ENCODE measurements at regions not wholly inside any gene's neighbourhood (a gene's known extent, or its start where the extent isn't known, plus 50 kb on each side); places are given as distances from the start of the nearest gene placed in this dataset.
A peak's percentile ranks its signal among the peaks of the same experiment; 100 is the strongest.
"Not testable (repeated sequence)": the region's sequence is repeated elsewhere in the genome, so short reads cannot be mapped to it uniquely, and the experiment has no call there.

DNA sequence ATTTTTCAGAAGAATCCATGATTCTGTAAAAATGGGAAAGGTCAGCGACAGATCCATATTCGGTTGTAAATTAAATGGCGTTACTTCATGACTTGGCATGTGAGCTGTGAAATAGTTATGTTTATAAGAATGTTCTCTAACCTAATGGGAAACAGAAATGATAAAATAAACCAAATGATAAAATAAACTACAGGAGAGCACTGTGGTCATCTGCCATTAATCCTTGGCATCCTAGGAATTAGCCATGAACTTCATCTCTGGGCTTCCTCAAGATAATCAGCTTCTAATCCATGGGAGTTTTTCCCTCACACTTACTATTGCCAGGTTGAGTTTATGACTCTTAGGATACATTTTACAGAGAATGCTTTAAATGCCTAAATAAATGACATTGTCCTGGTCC, 94.6 kb upstream of the SLC30A5 start:
- DNase-seq (ENCODE audit: low read depth in 4 of 4, low spot score in 2 of 4): no peak

DNA sequence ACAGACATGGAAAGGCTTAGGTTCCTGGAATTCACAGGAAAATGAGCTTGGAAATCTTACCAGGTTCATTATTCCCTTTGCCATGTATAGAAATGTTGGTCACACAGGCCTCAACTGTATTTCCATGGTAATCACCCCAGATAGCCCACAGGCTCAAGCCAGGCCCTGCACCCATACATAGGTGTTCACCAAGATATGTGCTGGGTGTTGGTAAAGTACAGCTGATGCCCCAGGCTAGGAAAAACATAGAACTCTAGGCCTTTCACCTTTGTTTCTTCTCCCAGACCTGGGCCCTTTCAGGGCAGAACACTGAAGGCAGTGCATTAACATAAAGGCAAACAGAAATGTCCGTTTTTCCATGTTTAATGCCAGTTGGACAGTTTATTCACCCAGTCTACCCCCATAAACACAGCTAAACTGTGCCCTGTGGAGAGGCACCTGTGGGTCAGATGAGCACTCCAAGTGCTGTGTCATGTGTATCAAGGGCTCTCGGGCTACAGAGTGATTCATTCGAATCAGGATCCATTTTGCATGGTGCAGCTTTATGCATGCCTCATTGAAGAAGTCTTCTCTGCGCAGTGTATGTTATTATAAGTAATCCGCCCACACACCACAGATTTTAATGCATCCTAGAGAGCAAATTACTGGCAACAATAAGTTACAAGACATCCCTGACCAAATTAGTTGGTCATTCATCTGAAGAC, 93.4 kb upstream of the SLC30A5 start:
- DNase-seq (ENCODE audit: low read depth in 4 of 4, low spot score in 2 of 4): no peak

DNA sequence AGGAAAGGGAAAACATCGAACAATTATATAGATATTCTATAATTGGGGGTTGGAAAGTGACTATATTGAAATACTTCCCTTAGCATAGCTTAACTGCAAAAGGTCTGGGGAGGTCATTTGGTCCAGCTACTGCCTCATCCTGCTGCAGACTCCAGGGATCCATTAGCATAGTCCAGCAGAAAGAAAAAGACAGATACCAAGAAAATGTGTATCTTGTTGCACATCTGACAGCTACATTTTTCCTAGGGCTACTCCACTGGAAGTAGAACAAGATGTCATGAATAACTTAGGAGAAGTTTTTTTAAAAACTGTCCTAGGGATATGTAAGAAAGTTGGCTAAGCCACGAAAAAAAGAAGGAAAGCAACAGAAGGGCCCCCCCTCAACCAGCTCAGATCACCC, 92.9 kb upstream of the SLC30A5 start:
- no peak for DNase-seq (ENCODE audit: low read depth in 4 of 4, low spot score in 2 of 4)

DNA sequence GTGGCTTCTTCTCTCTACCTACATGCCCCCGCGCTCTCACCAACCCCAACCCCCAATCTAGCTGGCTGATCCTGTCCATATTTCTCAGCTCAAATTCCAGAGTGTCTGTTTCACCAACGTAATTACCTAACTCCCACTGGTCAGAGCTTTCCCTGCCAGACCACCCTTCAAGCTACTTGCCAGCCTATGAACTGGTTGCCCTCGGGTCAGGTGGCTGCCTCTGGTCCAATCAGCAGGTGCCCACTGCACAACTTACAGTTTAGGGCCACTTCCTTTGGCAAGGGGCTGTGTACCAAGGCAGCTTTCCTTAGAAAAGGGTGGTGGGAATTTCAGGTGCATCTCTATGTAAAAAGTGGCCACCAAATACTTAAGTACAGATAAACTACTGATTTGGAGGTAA, 92.2 kb upstream of the SLC30A5 start:
- DNase-seq (ENCODE audit: low read depth in 4 of 4, low spot score in 2 of 4): no peak

DNA sequence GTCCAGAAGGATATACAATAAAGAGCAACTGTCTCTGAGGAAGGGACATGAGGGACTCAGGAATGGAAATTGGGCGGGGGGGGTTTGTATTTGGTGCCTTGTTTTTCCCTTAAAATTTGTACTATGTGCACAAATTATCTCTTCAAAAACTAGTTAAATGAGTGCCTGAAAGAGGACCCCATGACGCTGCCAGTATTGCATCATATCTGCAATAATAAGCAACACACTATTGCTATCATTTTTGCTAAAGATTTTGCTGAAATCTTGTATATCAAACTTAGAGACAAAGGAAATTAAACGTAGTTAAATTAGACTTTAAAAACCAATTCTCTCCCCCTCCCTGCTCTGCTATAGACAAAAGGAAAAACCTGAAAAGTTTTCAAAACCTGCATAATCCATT, 89.7 kb upstream of the SLC30A5 start:
- DNase-seq (ENCODE audit: low read depth in 4 of 4, low spot score in 2 of 4): no peak

DNA sequence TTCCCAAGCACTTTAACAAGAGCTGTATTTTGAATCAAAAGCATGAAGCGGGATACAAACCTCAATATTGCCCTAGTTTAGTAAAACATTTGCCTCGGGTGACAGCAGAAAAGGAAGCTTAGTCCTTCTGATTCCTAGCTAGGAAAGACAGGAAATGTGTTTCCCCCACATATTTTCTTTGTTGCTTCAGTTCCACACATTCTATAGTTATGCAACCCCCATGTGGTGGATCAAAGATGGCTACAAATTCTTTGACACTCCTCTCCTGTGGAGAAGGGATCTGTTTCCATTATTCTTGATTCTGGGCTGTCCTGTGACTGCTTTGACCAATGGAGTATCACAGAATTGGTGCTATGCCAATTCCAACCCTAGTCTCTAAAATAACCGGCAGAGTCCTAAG, 89.1 kb upstream of the SLC30A5 start:
- DNase-seq (ENCODE audit: low read depth in 4 of 4, low spot score in 2 of 4): no peak

DNA sequence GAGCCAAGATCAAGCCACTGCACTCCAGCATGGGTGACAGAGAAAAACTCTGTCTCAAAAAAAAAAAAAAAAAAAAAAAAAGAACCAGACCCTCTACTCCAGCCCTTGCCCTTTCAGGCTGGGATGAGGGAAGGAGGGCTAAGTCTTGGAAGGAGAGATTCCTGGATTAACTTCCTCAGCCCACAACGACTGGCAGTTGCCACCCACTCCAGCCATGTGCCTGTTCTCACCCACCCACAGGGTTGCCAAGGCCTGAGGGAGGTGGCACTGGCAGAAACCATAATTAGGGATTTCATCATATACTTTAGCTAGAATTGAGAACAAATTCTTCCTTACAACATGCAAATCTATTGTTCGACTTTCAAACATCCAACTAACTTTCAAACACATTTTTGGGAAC, 87.8 kb upstream of the SLC30A5 start:
- no peak for DNase-seq (ENCODE audit: low read depth in 4 of 4, low spot score in 2 of 4)

DNA sequence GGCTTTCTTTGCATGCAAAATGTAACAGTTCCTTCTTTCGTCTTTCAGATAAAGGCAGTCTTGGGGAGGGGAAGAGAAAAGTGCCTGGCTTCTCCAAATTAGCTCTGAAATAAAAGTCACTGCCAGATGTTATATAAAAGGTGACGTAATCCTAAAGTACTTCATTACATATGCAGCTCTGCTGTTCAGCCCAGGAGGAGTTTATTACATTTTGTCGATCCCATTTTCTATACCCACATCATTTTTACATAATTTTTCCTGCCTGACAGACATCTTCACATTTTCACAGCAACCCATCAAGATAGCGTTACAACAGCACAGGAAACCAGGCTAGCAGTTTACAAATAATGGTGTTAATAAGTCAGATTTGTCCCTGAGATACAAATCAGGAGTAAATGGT, 86.7 kb upstream of the SLC30A5 start:
- DNase-seq (ENCODE audit: low read depth in 4 of 4, low spot score in 2 of 4): no peak

DNA sequence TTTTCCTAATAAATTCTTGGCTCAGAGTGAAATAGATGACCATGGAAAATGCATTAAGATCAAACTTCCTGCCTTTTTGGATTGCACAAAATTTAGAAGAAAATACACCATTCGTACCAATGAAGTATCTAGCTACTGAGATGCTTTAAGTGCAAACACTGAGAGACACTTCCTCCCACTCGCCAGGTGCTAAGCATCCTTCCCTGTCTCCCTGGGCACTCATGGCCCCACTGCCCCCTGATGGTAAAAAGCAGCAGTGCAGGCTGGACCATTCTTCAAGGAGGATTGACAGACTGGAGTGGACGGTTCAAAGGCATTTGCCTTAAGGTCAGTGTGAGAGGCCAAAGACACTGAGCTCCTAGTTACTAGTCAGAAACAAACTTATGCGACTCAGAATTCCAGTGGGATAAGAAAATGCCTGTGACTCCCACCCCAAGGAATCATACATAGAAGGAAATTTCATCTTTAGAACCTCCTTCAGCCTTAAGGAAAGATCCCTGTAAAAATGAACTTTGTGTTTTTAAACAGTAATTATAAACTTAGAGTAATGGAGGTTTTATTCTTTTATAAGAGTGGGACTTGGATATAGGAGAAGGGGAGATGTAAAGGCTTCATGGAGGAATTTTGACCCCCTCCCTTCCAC, 86.0 kb upstream of the SLC30A5 start:
- DNase-seq (ENCODE audit: low read depth in 4 of 4, low spot score in 2 of 4): peak; percentile 21 to 59 (median 32)

DNA sequence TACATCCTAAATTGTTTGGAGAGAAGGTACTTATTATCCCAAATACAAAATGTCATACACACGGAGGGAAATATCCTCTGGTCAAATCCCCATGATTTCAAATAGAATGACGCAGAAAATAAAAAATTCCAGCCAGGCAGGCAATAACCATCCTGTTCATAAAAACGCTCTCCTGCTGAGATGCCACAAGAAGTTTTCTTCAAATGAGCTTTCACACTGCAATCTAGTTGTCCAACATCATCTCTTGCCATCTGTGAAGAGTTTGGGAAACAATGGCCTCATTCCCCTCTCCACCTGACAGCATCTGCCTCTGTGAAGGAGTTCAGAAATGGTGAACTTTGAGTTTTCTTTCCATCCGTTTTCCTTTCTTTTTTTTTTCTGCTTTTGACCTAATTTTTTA, 83.3 kb upstream of the SLC30A5 start:
- DNase-seq (ENCODE audit: low read depth in 4 of 4, low spot score in 2 of 4): no peak

DNA sequence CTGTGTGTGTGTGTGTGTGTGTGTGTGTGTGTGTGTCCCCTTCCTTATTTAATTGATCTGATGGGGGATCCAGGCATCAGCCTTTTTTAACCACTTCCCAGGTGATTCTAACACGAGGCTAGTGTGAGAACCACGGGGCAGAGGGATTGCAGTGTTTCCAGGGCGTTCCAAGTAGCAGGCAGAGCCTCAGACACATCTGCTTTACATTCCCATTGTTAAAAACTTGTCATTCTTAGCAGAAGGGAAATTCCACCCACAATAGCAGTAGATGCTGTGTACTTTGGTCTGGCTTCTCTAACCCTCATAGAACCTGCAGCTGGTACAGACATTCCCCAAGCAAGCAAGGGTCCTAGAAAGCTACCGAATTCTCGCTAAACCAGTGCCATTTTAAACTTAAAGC, 81.9 kb upstream of the SLC30A5 start:
- no peak for DNase-seq (ENCODE audit: low read depth in 4 of 4, low spot score in 2 of 4)

DNA sequence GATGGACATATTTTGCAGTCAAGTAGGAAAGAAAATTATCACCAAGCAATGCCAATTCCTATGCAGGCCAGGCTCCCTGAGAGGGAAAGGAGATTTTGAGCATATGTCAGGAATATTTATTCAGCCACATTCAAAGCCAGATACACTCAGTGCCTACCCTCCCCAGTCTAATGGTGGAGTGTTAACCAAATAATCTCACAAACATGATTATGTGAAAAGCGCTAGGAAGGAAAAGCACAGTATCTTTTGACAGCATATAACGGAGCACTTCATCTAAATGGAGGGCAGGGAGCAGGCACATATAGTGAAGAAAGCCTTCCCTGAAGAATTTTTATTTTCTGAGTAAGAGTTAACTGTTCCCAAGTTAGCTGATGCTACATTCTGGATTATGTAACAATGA, 80.3 kb upstream of the SLC30A5 start:
- no peak for DNase-seq (ENCODE audit: low read depth in 4 of 4, low spot score in 2 of 4)

DNA sequence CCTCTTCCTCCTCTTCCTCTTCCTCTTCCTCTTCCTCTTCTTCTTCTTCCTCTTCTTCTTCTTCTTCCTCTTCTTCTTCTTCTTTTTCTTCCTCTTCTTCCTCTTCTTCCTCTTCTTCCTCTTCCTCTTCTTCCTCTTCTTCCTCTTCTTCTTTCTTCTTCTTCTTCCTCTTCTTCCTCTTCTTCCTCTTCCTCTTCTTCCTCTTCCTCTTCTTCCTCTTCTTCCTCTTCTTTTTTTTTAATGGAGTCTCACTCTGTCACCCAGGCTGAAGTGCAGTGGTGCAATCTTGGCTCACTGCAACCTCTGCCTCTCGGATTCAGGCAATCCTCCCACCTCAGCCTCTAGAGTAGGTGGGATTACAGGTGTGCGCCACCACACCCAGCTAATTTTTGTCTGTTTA, 79.8 kb upstream of the SLC30A5 start:
- not testable (repeated sequence) for DNase-seq (ENCODE audit: low read depth in 4 of 4, low spot score in 2 of 4)

DNA sequence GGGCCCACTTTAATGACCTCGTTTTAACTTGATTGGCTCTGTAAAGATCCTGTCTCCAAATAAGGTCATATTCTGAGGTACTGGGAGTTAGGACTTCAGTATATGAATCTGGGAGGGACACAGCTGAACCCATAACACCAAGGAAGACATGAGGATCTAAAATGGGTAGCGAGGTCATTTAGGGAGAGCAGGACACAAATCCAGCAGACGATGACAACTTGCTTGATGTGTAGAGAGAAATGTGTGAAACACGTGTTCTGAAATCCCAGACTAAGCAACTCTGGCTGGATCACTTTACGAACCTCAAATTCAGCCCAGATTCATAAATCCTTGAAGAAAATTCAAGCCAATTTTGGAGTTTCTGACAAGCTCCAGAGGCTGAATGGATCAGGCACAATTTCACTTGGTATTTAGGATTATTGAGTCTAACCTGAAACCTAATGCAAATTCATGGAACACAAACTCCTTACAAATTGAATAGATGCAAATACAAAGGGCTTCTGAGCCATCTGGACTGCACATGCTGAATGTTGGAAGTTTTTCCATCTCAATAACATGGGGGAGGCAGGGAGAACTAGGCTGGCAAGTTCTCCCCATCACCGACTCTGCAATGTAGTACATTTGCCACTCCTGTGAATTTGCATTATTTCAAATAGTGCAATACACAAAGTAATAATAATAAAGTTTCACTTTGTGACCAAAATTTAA, 74.0 kb upstream of the SLC30A5 start:
- DNase-seq (ENCODE audit: low read depth in 4 of 4, low spot score in 2 of 4): no peak

DNA sequence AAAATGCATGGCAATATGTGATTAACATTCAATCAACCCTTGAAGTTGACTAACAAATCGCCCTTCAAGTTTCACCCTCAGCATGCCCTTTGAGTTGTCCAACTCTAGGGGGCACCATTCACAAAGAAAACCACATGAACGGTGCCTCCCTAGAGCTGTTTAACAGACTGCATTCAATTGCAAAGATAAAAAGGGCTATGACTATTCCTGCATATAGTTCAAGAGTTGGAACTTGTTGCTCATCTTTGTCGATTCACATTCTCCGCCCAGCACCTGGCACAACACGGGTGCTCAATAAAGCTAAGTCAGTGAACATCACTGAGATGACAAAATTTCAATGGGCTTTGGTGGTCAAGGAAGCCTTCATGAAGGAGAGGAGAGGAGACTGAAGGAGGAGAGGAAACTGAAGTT, 69.6 kb upstream of the SLC30A5 start:
- no peak for DNase-seq (ENCODE audit: low read depth in 4 of 4, low spot score in 2 of 4)

DNA sequence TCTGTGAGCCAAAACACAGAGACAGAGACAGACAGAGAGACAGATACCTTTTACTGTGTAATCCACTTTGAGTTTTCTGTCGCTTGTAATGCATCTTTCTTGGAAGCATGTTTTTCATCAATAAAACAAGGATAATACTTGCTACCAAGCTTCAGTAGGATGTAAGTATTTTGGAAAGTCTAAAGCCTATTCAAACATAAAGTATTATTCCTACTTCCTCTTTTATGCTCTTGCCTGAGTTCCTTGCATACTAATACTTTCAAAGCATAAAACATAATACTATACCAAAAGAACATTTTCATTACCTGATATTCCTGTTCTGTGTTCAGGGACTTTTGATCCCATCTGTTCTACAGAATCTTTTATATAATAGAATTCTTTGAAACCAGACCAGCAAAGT, 64.5 kb upstream of the SLC30A5 start:
- no peak for DNase-seq (ENCODE audit: low read depth in 4 of 4, low spot score in 2 of 4)

DNA sequence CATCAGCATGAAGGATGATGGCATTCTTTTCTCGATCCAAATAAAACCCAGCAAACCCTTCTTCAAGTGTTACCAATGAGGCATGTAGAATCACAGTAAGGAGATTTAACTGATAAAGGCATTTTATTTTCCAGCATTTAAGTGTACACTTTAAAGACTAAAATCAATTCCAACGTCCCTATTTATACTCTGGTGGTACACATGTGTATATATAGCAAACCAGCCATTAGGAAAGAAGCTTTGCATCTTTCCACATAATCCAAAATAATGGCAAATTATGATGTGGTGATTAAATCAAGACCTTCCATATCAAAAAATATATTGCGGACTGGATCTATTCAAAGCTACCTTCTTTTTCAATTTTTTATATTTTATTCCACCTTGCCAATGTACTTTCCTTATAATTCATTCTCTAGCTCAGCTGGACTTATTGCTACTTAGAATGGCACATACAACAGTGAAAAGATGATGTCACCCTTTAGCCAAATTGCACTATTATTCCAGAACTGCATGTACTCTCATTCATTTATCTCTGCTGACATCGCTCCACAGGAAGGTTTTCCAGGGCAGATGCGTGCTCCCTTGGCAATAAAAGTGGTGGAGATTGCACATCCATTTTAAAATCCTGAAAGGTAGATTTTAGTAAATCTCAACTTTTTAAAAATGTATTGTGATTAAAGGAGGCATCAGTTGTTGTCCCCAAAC, 63.3 kb upstream of the SLC30A5 start:
- no peak for DNase-seq (ENCODE audit: low read depth in 4 of 4, low spot score in 2 of 4)

DNA sequence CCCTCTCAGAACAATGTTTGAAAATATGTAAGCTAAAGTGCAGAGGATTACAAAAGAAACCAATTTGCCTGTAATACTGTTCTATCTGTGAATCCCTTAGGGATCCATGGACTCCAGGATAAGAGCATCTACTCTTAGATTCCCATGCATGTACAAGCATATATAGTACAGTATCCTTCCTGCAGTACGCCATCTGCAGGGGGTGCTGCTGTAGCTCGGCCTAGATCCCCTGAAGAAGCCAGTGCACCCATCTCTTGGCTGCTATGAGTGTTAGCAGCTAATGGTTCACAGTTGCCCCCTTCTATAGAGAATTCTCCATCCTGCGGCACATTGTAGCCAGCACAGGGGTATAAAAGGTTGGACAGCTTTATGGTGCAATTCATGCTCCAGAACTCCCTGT, 61.8 kb upstream of the SLC30A5 start:
- no peak for DNase-seq (ENCODE audit: low read depth in 4 of 4, low spot score in 2 of 4)

DNA sequence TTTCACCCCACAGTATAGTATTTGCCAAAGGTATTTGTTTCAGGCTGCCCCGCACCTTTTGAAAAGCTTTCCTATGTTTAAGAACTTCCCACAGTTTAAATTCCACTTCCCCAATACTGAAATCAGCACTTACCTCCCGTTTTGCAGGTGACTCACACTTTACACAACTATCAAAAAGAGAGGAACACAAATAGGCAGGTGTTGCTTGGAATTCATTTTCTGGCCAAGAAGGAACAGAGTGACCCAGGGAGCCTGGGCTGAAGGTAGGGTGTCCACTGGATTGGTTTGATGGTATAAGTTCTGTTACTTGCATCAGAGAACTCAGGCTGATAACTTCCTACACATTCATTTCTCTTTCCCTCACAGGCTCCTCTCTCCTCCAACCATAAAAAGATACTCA, 60.1 kb upstream of the SLC30A5 start:
- no peak for DNase-seq (ENCODE audit: low read depth in 4 of 4, low spot score in 2 of 4)

DNA sequence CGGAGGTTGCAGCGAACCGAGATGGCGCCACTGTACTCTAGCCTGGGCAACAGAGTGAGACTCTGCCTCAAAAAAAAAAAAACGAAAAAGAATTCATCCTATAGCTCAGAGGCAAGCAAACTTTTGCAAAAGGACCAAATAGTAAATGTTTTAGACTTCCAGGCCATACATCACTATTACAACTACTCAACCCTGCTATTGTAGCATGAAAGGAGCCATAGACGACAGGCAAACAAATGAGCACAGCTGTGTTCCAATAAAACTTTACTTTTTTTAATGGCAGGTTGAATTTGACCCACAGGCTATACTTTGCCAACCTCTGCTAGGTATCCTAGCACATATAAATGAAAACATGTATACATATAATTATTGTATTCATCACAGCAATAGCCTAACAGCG, 58.9 kb upstream of the SLC30A5 start:
- no peak for DNase-seq (ENCODE audit: low read depth in 4 of 4, low spot score in 2 of 4)

DNA sequence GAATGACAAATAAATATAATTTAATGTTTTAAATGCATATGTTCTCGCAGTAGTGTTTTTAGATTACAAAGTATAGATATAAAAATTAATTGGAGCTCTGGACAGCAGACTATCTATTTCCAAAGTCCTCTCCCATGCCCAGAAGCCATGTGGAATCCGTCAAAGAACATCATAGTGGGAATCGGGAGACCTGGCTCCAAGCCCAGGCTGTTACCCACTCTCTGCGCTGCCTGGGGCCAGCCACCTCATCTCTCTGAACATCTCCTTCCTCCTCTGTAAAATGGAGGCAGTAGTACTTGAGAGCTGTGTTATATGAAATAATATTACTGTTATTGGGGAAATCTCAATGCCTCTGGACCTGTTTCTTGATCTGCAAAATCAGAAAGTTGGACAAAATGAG, 58.1 kb upstream of the SLC30A5 start:
- DNase-seq (ENCODE audit: low read depth in 4 of 4, low spot score in 2 of 4): no peak

DNA sequence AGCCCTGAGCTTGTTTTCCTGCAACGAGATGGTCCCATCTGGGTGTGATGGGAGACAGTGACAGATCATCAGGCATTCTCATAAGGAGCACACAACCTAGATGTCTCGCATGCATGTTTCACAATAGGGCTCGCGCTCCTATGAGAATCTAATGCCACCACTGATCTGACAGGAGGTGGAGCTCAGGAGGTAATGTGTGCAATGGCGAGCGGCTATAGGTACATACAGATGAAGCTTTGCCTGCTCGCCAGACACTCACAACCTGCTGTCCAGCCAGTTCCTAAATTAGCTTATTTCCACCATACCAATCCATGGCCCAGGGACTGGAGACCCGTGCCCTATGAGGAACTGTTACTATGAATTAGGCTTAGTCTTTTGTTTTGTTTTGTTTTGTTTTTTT, 55.3 kb upstream of the SLC30A5 start:
- DNase-seq (ENCODE audit: low read depth in 4 of 4, low spot score in 2 of 4): no peak
